ENCODE measurements at regions not wholly inside any gene's neighbourhood (a gene's known extent, or its start where the extent isn't known, plus 50 kb on each side); places are given as distances from the start of the nearest gene placed in this dataset.

- DNase-seq: no peak
These were observed 62.1 kb upstream of the MAP1LC3B2 start for GRCh38 chr12:116497051-116497591.

- no peak for DNase-seq
These were observed 60.7 kb upstream of the MAP1LC3B2 start for GRCh38 chr12:116498471-116498870.

- no peak for DNase-seq
These were observed 56.9 kb upstream of the MAP1LC3B2 start for GRCh38 chr12:116502141-116502725.

- no peak for DNase-seq
These were observed 56.1 kb upstream of the MAP1LC3B2 start for GRCh38 chr12:116502989-116503496.

- DNase-seq: no peak
These were observed 54.7 kb upstream of the MAP1LC3B2 start for GRCh38 chr12:116504438-116504837.

- no peak for DNase-seq
These were observed 52.5 kb upstream of the MAP1LC3B2 start for GRCh38 chr12:116506697-116507064.

- DNase-seq: peak; percentile 49
These were observed 50.7 kb upstream of the MAP1LC3B2 start for GRCh38 chr12:116508145-116509121.

Data from hematopoietic multipotent progenitor cell treated with erythropoietin and hydrocortisone succinate and interleukin-3 and kit ligand, for 4 days (in vitro differentiated cells).